Activated CD4-positive, alpha-beta T cell treated with anti-CD3 and anti-CD28 coated beads, Interleukin-10, Interleukin-2, amounts not matched to agents 100 ng/mL and 50 ng/mL, durations not matched to agents 16 hours and 8 hours (primary cell): ENCODE measurements at regions not wholly inside any gene's neighbourhood (a gene's known extent, or its start where the extent isn't known, plus 50 kb on each side); places are given as distances from the start of the nearest gene placed in this dataset.
"Not testable (repeated sequence)": the region's sequence is repeated elsewhere in the genome, so short reads cannot be mapped to it uniquely, and the experiment has no call there.

Experiments used
- DNase-seq: peaks from one replicate; pipeline ENCODE4 v3.0.0-alpha.2; 2020

DNA sequence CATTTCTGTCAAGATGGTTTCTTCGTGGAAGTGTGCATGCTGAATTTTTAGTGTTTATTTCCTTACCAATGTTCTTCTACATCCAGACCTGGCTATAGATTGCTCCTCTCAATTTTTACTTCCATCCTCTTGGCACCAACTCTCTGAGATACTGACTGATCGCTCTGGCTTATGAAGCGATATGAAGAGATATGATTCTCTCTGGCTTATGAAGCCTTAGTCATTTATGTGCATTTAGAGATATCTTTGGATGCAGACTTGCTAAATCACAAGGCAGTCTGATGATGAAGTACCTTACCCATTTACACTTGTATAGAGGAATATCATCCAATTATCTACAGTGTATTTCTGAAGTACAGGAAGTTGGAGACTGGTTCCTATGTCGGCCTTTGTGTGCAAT is 295.4 kb upstream of the STXBP5 start:
- DNase-seq = no peak

DNA sequence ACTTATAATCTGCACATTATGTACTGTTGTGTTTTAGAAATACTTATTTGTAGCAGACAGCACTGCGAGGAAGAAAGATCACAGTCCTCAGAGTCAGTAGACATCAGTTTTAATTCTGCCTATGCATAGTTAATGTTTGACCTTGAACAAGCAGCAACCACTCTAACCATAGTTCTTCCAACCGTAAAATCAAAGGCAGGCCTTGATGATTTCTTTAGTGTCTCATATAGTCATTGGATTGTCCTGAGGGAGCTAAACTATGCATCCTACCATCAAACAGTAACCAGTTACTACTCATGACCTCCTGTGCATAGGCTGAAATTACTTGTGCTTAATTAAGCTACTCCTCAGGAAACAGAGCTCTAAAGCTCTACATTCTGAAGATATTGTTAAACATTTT is 294.8 kb upstream of the STXBP5 start:
- no peak for DNase-seq

DNA sequence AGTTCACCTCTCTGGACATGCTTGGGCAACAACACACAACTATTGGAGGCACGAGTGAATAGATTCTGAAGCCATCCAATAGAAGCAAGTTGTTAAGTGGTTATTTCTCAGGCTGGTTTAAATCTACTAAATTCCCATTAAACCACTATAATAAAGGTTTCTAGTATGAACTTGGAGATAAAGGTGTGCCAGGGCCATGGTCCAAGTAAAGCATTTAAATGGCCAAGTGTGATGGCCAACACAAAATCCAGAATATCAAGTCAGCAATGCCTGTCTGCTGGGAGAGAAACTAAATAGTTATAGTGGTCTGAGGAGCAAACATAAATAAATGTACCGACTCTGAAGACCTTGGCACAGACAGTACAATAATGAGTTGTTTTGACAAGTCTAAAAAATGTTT is 294.3 kb upstream of the STXBP5 start:
- DNase-seq = no peak

DNA sequence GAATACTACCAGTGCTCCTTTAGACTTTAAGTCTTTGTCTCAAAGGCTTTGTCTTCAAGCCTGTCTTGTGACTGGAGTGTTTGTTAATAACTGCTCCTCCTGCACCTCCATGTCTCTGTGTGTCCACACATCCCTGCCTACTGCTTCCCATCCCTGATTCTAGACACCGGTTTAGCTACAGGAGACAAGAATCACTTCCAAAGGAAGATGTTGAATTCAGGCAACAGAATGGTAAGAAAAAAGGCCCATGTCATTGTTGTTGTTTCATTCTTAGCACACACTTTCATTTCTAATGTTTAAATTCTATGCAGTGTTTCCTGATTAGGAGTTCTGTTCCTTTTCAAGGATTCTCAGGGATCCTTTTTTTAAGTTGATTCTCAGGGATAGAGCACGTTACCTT is 293.6 kb upstream of the STXBP5 start:
- DNase-seq = peak; percentile 3

DNA sequence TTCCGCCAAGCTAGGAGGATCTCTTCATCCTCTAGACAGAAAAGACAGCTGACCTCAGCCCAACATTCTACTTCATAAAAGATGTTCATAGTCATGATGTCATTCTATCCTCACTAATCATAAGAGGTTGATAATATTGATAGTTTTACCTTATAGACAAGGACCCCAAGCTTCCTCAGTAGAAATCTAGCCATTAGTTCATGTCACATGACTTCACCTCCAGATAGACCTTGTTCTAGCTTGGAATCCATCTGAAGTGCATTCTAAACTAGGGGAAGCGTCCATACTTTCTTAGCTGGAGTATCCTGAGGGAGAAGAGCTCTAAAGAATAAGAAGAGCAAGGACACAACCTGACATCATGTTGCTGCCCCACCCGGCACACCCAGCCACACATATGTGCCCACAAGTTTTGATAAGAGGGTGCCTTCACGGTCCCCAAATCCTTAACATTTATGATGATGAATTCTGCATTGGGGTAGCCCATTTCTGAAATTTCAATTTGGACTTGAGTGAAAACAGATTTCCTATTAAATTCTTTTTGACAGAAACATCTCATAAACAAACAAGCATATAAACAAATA is 292.5 kb upstream of the STXBP5 start:
- DNase-seq = no peak

DNA sequence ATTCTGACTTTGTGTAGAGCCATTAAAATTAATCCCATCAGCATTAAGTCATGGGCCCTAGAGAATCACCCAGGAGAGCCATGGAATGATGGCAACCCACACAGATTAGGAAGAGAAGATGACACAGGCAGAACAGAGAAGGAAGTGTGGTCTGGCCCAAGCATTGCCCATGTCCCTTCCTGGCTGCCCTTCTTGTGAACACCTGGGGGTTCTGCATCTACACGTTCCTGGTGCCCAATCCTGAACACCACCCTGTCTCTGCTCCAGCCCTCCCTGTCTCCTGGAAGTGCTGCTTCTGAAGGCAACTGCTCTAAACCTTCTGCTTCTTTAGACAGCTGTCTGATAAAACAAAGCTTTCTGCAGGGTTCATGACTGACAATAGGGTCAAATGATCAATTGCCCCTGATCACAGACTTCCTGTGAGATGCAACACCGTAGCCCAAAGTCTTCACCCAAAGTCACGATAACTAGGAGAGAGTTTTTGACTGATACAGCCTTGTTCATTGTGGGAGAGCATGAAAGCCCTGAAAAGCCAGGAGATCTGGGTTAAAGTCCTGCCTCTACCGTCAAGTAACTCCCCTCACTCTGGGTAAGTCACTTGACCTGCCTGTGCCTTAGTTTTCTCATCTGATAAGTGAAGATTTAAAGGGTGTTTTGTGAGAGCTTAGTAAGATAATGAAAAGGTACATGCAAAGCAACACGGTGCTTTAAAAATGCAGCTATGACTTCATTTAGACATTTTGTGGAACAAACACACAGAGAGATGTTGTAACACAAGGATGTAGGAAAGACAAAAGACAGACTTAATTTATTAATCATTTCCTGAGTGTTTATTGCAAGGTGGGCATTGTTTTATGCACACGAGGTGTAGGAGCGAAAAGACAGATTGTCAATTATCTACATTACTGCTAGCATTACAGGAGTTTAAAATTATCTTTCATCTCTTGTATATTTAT is 291.2 kb upstream of the STXBP5 start:
- DNase-seq = no peak

DNA sequence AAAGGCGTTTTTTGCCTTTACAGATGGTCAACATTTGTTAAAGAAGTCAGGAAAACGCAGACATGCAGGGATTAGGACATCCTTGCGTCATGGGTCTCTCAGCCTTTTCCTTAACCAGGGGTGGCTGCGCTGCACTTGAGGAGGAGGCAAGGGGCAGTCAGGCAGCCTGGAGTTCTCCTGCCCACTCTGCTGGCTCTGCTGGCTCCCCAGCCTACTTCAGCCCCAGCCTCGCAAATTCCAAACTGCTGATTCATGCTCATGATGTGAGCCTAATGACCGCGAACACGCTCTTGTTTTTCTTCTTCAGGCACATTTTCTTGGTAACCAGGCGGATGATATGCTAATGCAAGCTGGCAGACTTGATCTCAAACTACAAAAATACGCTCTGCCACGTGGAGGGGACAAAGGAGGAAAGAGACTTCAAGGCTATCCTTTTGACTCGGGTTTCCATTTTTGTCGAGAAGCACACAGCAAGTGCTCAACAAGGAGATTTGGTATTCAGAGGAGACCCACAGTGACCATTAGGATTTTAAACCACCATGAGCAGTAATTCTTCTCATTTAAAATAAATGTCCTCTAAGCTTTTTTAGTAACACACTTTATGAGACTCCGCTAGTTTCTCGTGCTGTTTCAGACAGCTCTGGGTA is 290.3 kb upstream of the STXBP5 start:
- DNase-seq = peak; percentile 47

DNA sequence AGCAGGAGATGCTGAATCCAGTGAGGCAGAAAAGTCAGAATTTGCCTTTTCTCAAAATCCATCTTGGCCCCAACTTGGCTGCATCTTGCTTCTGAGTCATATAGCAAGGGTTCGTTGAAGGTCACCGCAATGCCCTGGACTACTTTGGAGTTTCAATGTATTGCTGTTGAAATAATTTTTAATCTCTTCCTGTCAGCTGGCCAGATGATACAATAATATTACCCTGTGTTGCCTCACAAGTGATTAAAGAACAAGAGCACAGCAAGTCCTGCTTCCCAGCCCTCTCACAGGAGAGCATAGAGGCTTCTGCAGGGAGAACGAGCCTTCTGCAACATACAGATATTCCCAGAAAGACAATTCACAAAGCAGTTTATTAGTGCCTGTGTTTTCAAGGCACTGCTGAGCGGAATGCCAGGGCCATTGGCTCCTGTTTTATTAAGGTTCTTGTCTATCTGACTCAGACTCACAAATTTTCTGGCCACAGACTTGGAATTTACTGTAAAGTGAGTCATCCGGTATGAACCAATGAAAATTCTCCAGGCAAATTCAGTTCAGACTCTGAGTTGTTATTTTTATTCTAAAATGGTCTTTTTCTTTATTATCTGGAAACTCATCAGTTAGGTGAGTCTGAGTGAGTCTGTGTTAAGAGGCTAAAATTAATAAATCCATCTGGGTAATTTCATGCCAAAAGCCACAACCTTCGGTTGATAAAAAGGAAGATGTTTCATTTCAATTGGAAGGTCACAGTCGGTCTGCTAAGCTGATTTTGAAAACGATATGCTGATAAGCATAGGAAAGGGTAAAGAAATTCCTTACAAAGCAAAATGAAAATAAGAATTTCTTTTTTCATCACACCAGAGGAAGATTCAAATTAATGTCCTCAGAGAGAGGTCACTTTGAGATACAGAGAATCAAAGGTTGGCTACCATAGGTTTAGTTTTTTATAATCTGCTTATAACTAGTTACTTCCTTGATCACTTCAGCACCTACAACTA is 289.4 kb upstream of the STXBP5 start:
- DNase-seq = no peak

DNA sequence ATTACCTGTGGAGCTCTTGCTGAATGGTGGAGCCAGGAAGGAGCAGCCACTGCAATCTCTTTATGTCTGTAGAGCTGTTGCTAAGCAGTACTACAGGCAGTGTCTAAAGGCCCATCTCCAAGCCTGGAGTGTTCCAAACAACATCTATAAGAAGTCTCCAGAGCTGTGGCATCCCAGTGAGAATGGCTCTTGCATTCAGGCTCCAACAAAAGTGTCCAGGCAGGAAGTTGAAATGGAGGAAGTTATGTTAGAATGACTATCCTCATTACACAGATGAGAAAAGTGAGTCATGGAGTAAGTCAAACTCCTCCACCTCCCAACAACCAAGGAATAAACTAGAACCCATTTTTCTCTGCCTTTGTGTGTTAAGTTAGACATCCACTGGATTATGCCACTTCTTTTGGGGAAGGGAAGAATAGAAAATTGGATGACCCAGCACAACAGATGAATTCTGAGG is 288.5 kb upstream of the STXBP5 start:
- peak; percentile 8 for DNase-seq

DNA sequence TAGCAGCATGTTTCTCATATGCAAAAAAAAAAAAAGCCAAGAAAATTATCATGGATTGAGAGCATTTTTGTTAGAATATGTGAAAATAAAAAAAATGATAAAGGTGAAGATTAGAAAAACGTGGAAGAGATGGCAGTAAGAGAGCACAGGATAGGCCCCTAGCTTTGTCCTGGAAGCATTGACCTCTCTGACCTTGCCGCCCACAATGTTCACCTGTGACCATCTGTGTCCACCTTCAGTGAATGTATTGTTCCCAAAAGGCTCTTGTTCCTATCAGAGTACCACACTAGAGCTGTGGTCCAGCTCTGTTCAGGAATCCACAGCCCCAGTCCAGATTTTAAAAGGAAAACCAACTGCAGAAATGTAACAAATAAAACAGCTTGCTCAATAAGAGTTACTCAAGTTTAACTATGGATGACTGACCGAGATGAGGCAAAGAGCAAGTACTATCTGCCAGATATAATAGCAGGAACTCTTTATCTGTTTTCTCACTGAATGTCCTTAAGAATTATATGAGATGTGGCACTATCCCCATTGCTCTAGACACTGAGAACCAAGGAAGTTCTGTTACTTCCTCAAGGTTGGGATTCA is 287.7 kb upstream of the STXBP5 start:
- no peak for DNase-seq

DNA sequence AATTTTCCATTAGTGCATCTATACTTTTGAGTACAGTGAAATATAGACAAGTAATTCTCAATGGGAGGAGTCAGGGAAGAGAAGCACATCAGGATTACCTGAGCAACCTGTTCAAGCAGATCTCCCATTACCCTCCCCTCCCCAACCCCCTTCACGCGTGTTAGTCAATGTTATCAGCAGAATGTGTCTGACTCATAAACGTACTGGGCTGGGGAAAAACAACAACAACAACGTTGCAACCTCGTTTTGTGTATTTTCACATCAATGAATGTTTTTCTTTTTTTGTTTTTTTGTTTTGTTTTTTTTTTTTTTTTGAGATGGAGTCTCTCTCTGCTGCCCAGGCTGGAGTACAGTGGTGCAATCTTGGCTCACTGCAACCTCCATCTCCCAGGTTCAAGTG is 287.0 kb upstream of the STXBP5 start:
- DNase-seq = no peak

DNA sequence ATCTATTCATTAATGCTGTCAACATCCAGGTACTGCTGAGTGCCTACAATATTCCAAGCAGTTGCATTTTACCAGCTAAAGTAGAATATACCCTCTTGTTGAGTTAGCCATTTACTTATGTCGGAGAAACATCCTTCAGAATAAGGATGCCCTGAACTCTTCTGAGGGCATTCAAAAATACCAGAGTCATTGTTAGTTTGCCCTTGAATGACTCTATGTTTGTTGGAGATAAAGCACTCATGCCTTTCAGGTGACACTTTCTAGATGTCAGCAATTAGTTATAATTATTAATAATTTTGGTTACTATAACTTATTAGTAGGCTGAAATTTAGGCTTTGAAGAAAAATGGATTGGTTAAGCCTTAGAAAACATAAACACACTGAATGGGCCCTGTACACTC is 286.2 kb upstream of the STXBP5 start:
- no peak for DNase-seq

DNA sequence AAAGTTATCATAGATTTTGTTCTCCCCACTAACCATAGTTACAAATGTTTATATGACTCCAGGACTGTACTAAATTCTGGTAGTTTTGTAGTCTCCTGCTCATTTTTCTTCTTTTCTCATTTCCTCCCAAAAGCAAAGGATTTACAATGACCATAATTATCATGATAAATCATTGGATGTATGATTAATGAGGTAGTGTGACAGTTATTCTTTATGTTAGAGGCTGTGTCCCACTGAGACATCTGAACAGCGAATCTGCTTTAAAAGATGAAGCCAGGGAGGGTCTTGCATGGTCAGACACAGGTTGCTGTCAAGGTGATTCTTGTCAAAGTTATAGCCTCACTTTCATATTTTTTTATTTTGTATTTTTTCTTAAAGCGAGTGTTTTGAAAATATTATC is 285.2 kb upstream of the STXBP5 start:
- no peak for DNase-seq

DNA sequence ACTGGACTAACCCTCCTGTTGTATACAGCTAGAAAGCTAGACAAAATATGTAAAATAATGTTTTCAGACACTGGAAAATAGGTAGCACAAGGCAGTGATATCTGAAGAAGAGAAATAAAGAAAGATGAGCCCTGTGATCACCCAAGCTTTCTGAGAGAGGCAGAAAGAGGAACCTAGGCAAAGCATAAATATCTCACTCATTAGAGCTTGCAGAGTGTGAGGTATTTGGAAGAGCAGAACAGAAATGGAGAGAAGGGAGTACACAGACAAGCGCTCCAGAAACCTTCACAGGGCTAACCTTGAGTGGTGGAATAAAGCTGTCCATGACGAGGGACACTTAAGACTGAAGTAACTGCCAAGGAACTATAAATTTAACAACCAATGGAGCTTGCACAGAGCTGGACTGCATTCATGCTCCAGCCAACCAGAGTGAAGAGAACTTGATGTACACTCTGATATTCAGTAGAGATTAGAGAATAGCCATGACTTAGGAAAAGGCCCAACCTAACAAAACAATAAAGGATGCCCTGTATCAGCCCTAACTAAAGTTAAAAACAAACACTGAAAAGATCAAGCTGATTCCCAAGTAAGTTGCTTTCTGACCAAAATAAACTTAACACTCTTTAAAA is 280.9 kb upstream of the STXBP5 start:
- DNase-seq = no peak

DNA sequence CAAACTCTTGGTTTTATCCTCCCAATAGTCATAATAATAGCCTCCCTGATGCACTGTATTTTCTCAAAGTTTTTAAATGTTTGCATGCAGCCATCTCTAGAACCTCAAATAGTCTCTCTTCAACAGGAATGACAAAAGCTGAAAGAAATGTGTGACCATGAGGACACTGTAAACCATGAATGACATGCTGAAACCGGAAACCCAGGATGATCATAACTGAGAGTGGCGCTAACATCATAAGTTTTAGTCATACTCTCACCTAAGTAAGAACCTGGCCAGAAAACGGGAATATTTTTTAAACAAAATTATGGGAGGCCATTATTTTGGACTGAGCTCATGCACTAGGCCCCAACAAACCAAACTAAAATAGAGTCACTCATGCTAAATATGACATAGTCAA is 278.4 kb upstream of the STXBP5 start:
- peak; percentile 15 for DNase-seq

DNA sequence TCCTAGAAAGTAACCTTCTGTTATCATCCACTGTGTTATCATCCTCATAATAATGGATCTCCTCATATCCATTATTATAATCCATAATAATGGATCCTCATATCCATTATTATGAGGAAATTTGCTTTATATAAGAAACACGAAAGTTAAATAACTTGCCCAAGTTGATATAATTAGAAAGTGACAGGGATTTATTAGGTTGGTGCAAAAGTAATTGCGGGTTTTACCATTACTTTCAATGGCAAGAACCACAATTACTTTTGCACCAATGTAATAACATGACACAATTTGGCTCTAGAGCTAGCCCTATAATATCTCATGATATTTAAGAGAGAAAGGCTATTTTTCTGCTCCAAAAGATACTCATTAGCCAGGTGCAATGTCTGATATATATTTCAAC is 275.7 kb upstream of the STXBP5 start:
- no peak for DNase-seq

DNA sequence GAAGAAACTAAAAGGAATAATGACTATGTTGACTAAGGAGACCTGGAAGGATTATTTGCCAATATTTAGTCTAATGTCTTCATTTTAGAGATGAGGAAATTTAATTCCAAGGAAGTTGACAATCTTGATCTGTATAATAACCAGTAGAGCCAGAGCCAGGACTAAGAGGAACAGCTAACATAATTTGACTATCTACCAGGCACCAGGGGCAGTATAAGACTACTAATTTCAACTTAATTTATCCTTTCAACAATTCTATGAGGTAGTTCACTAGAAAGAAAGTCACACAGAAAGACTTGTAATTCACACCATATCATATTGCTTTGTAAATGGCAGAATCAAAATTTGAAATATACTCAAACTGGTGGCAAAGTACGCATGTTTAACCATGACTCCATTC is 273.0 kb upstream of the STXBP5 start:
- DNase-seq = no peak

DNA sequence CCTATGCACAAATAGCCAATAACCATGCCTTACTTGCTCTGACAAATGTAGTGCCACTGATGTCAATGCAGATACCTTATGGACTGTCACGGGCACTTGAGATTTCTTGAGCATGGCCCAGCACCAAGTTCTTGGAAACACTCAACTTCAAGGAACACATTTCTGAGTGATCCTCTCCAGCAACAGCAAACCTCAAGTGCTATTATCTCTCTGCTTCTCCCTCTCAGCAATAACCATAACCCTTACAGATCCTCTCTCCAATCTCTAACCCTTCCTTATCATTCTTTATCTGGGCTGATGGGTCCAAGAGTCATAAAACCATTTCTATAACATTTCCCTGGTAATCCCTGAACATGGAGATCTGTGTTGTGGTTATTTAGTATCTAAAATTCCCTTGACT is 266.9 kb upstream of the STXBP5 start:
- no peak for DNase-seq

DNA sequence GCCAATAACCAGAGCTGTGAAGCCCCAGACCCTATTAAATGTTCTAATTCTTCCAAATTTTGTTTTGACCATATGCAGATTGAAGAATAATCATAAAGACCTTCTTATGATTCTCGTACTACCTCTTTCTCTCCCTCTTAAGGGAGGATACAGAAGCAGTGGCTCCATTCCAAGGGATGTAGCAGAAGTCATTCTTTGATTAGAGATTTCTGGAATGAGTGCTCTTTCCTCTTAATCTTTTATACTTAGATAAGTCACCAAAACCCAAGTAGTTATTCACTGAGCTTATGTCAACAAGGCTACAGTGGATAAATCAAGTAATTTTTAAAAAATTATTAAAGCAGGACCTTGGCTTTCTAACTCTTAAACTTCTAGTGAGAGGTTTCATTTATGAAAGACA is 266.0 kb upstream of the STXBP5 start:
- no peak for DNase-seq

DNA sequence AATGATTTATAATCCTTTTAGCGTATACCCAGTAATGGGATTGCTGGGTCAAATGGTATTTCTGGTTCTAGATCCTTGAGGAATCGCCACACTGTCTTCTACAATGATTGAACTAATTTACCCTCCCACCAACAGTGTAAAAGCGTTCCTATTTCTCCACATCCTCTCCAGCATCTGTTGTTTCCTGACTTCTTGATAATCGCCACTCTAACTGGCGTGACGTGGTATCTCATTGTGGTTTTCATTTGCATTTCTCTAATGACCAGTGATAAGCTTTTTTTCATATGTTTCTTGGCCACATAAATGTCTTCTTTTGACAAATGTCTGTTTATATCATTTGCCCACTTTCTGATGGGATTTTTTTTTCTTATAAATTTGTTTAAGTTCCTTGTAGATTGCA is 264.8 kb upstream of the STXBP5 start:
- DNase-seq = not testable (repeated sequence)

DNA sequence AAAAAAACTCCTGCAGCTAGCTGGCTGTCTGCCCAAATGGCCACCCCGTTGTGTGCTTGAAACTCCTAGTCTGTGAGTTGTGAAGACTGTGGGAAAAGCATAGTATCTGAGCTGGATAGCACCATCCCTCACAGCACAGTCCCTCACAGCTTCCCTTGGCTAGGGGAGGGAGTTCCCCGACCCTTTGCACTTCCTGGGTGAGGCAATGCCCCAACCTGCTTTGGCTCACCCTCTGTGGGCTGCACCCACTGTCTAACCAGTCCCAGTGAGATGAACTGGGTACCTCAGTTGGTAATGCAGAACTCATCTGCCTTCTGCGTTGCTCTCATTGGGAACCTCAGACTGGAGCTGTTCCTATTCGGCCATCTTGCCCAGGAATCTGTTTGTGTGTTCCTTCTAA is 260.6 kb upstream of the STXBP5 start:
- DNase-seq = no peak

DNA sequence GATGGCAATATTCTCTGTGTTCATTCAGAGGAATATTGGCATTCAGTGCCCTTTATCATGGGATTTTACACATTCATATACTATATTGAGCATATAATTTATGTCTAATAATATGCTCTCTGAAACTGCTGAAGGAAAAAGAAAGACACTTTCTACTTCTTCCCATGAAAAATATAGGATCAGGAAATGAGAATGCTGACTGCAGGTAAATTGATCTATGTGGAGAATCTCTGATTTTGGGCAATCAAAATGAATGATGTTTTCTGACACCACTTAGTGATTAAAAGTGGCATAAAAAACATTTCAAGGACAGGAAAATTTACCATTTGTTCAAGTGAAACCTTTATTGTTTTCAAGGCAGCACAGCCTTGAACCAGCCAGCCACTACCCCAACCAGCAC is 260.1 kb upstream of the STXBP5 start:
- no peak for DNase-seq
